ENCODE measurements at regions not wholly inside any gene's neighbourhood (a gene's known extent, or its start where the extent isn't known, plus 50 kb on each side); places are given as distances from the start of the nearest gene placed in this dataset.

- TF ChIP-seq CTCF (conservative IDR thresholded peaks at IDR 0.05; ENCODE audit: low read depth, low read length), result no peak
- H3K4me2 ChIP-seq, result no peak overlapping the region
- H3K27me3 ChIP-seq (ENCODE audit: insufficient read depth, low read depth), result no peaks in the 10 kb centered on the region
- no peaks in the 10 kb centered on the region for H3K36me3 ChIP-seq (ENCODE audit: insufficient read depth)
- H3K4me3 ChIP-seq (IDR thresholded peaks at IDR 0.05; ENCODE audit: insufficient read depth, low read depth, low read length), result no peak overlapping the region
- H3K27ac ChIP-seq, result no peak overlapping the region
- no peaks in the 10 kb centered on the region for H3K79me2 ChIP-seq (ENCODE audit: insufficient read depth, low read depth)
- no peaks in the 10 kb centered on the region for H3K4me1 ChIP-seq (ENCODE audit: low read depth, poor library complexity, severe bottlenecking)
- H4K20me1 ChIP-seq (ENCODE audit: insufficient read depth), result no peaks in the 10 kb centered on the region
- H2AFZ ChIP-seq (ENCODE audit: low read depth), result no peak overlapping the region
- no peak overlapping the region for H3K9ac ChIP-seq
These were observed 345.0 kb downstream of the QKI start for GRCh38 chr6:163759542-163759941.

- Histone ChIP-seq H3K79me2 (ENCODE audit: insufficient read depth, low read depth) (no peaks in the 10 kb centered on the region), H3K4me2 (no peak overlapping the region)
- no peak for TF ChIP-seq CTCF (conservative IDR thresholded peaks at IDR 0.05; ENCODE audit: low read depth, low read length)
These were observed 343.0 kb downstream of the QKI start for GRCh38 chr6:163757520-163757919.

DNA sequence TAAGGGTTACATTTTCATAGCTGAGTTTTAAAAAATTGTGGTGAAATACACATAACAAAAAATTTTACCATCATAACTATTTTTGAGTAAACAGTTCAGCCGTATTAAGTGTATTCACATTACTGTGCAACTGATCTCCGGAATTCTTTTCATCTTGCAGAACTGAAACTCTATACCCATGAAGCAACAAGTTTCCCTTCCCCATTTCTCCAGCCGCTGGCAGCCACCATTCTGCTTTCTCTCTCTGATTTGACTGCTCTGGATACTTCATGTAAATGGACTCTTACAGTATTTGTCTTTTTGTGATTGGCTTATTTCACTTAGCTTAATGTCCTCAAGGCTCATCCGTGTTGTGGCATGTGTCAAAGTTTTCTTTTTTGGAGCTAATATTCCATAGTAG lies 341.6 kb downstream of the QKI start:
- Histone ChIP-seq H3K4me2 (no peak overlapping the region), H2AFZ (ENCODE audit: low read depth) (no peak overlapping the region)

More at GRCh38 chr6:163757520-163757919, 343.0 kb downstream of the QKI start:
- Histone ChIP-seq H3K27me3 (ENCODE audit: insufficient read depth, low read depth) (no peaks in the 10 kb centered on the region), H3K36me3 (ENCODE audit: insufficient read depth) (no peaks in the 10 kb centered on the region), H4K20me1 (ENCODE audit: insufficient read depth) (no peaks in the 10 kb centered on the region), H3K4me1 (ENCODE audit: low read depth, poor library complexity, severe bottlenecking) (no peaks in the 10 kb centered on the region), H3K9ac (no peak overlapping the region), H3K27ac (no peak overlapping the region), H2AFZ (ENCODE audit: low read depth) (no peak overlapping the region), H3K4me3 (IDR thresholded peaks at IDR 0.05; ENCODE audit: insufficient read depth, low read depth, low read length) (no peak overlapping the region)

GRCh38 chr6:163754866-163755265 lies 340.3 kb downstream of the QKI start:
- no peak overlapping the region for H3K4me2 ChIP-seq
- no peaks in the 10 kb centered on the region for H3K79me2 ChIP-seq (ENCODE audit: insufficient read depth, low read depth)
- no peaks in the 10 kb centered on the region for H4K20me1 ChIP-seq (ENCODE audit: insufficient read depth)
- no peak overlapping the region for H2AFZ ChIP-seq (ENCODE audit: low read depth)
- H3K4me1 ChIP-seq (ENCODE audit: low read depth, poor library complexity, severe bottlenecking), result no peaks in the 10 kb centered on the region
- H3K4me3 ChIP-seq (IDR thresholded peaks at IDR 0.05; ENCODE audit: insufficient read depth, low read depth, low read length), result no peak overlapping the region
- H3K27me3 ChIP-seq (ENCODE audit: insufficient read depth, low read depth), result no peaks in the 10 kb centered on the region
- H3K36me3 ChIP-seq (ENCODE audit: insufficient read depth), result no peaks in the 10 kb centered on the region
- no peak overlapping the region for H3K27ac ChIP-seq
- TF ChIP-seq CTCF (conservative IDR thresholded peaks at IDR 0.05; ENCODE audit: low read depth, low read length), result no peak
- no peak overlapping the region for H3K9ac ChIP-seq

More for the DNA sequence above, 341.6 kb downstream of the QKI start:
- no peak for TF ChIP-seq CTCF (conservative IDR thresholded peaks at IDR 0.05; ENCODE audit: low read depth, low read length)
- H3K27me3 ChIP-seq (ENCODE audit: insufficient read depth, low read depth), result no peaks in the 10 kb centered on the region
- H3K9ac ChIP-seq, result no peak overlapping the region
- no peaks in the 10 kb centered on the region for H4K20me1 ChIP-seq (ENCODE audit: insufficient read depth)
- no peaks in the 10 kb centered on the region for H3K79me2 ChIP-seq (ENCODE audit: insufficient read depth, low read depth)
- no peaks in the 10 kb centered on the region for H3K4me1 ChIP-seq (ENCODE audit: low read depth, poor library complexity, severe bottlenecking)
- H3K27ac ChIP-seq, result no peak overlapping the region
- no peaks in the 10 kb centered on the region for H3K36me3 ChIP-seq (ENCODE audit: insufficient read depth)
- H3K4me3 ChIP-seq (IDR thresholded peaks at IDR 0.05; ENCODE audit: insufficient read depth, low read depth, low read length), result no peak overlapping the region
